ENCODE measurements at regions not wholly inside any gene's neighbourhood (a gene's known extent, or its start where the extent isn't known, plus 50 kb on each side); places are given as distances from the start of the nearest gene placed in this dataset.
"Not testable (repeated sequence)": the region's sequence is repeated elsewhere in the genome, so short reads cannot be mapped to it uniquely, and the experiment has no call there.

DNA sequence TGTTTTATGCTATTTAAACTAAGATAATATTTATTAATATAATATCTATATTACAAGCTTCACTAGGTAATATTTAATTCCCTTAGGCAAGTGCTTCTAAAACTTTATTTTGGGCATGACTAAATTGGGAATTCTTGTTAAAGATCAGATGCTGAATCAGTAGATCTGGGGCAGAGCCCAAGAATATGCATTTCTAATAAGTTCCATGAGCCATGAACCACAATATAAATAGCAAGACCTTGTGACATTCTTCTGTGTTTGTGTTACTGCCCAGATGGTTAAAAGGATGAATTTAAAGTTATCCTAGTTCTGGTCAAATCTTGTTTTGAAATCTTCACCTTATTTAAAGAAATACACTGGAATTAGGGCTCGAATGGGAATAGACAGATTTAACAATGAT is 258.4 kb upstream of the CACNA2D1 start:
- DNase-seq = no peak

DNA sequence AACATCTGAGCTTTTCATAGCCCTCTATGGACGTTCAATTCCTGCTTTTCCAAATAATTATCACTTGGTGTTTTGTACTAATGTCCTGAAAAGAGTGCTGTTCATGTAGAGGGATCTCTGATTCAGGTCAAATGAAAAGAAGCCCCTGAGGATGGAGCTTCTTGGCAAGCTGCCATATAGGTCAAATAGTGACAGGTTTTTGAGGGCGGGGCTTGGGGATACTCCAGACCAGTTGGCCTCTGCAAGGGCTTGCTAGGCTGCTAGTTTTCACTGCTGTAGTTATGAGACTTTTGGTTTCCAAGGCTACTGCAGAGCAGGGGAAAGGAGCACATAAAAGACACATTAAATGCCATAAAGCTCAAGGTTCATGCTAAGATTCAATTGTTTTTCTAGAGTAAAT is 257.2 kb upstream of the CACNA2D1 start:
- DNase-seq = no peak

DNA sequence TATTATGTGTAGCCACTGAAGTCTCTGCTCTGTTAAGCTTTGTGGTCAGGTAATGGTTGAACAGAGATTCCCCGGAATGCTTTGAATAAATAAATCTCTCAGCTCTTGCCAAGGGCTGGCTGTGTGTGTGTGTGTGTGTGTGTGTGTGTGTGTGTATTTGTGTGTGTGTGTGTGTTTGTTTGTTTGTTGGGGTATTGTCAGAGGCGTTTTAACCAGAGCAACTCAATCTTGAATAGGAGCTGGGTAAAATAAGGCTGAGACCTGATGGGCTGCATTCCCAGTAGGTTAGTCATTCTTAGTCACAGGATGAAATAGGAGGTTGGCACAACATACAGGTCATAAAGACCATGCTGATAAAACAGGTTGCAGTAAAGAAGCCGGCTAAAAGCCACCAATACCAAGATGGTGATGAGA is 256.2 kb upstream of the CACNA2D1 start:
- DNase-seq = no peak

GRCh38 chr7:82697897-82698296 is 254.3 kb upstream of the CACNA2D1 start:
- DNase-seq = no peak

- no peak for DNase-seq
These were observed 253.1 kb upstream of the CACNA2D1 start for GRCh38 chr7:82696631-82697030.

- DNase-seq = no peak
These were observed 250.4 kb upstream of the CACNA2D1 start for GRCh38 chr7:82694022-82694421.

- no peak for DNase-seq
These were observed 247.4 kb upstream of the CACNA2D1 start for GRCh38 chr7:82690929-82691328.

- DNase-seq = no peak
These were observed 241.6 kb upstream of the CACNA2D1 start for GRCh38 chr7:82685214-82685613.

DNA sequence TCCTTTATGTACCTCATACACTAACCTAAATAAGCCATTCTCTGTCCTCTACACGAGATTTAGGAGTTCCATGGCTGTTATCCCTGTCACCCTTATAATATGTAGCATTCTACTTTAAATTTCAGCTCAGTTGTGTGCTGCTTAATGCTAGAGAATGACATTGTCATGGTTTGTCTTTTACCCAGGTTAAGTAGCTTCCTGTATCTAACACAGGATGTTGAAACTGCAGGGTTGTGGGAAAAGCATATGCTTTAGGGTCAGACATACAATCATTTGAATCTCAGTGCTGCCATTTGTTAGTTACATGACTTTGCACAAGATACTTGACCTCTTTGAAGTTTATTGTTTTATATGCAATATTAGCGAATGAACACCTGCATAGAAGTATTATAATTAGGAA is 235.1 kb upstream of the CACNA2D1 start:
- peak; percentile 32 for DNase-seq

DNA sequence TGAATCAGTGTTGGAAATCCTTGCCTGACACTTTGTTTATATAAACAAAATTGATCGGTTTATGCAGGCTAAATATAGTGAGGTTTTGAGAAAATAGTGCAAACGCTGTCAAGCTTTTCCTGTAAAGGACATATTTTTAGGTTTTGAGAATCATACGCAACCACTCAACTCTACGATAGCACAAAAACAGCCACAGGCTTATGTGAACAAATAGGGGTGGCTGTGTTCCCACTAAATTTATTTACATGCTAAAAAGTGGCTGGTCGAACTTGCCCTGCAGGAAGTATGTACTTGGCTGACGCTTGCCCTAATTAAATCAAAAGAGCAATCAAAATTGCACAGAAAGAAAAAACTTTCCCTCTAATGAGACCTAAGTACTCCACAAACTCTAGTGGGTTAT is 234.7 kb upstream of the CACNA2D1 start:
- no peak for DNase-seq

DNA sequence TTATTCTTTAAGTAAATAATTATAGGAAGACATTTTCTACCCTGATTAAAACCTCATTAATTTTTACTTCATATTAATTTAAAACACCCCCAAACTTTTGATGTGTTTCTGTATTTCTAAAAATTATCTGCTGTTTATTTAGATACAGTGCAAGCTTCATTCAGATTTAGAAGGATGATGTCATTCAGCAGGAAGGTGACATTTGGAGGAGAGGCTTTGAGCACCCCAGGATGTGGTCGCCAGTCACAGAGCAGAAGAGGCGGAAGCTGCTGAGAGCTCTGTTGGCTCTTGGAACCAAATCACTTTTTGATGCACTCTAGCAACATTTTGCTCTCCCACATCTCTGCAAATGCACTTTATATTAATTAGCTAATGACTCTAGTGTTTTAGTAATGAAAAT is 233.9 kb upstream of the CACNA2D1 start:
- peak; percentile 20 for DNase-seq

DNA sequence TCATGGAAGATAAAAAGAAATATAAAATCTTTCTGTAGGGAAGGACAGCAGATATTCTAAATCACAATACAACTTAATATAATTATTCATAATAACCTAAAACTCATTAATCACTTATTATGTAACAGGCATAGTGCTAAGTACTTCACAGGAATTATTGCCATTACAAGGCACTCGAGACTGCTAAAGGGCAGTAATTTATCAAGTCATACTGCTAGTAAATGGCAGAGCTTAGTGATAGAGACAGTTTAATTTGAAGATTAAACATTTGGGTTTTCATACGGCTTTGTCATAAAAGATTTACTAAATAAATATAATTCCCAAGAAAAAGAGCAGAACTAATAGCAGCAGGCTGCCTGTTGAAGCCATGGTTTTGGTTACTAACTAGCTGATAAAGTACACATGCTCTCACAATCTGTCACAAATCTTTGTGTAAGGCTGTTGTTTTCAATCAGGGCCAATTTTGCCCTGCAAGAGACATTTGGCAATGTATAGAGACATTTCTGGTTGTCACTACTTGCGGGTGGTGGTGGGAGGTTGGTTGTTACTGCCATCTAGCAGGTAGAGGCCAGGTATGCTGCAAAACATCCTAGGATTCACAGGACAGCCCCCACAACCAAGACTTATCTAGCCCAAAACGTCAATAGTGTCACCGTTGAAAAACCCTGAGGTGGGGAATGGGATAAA is 233.3 kb upstream of the CACNA2D1 start:
- DNase-seq = no peak

GRCh38 chr7:82675396-82675795 is 231.8 kb upstream of the CACNA2D1 start:
- DNase-seq = no peak

GRCh38 chr7:82674268-82674667 is 230.7 kb upstream of the CACNA2D1 start:
- no peak for DNase-seq

GRCh38 chr7:82672078-82672477 is 228.5 kb upstream of the CACNA2D1 start:
- no peak for DNase-seq

GRCh38 chr7:82669141-82669540 is 225.6 kb upstream of the CACNA2D1 start:
- no peak for DNase-seq

GRCh38 chr7:82668676-82669075 is 225.1 kb upstream of the CACNA2D1 start:
- DNase-seq = no peak

DNA sequence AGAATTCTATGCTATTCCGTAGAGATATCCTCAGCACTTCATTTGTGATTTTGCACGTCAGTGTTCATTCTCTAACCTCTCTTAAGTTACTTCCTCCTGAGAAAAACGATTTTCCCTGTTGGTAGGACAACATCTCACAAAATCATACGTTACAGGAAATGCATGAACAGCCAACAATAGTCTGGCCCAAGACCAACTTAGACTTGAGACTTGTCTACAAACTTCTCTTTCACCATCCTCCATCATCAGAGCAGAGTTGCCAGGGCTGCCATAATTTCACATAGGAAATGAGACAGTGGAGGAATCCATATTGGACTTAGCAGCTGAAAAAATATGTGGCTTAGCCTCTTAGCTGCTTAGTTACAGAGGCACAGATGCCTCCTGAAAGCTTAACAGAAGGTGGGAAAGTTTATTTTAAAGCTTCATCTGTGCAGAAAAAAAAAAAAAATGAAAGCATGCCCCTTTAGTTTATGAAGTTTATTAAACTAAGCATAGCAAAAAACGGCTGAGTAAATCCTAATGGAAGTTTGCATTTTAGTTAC is 222.5 kb upstream of the CACNA2D1 start:
- DNase-seq = no peak

GRCh38 chr7:82655965-82656364 is 212.4 kb upstream of the CACNA2D1 start:
- no peak for DNase-seq

DNA sequence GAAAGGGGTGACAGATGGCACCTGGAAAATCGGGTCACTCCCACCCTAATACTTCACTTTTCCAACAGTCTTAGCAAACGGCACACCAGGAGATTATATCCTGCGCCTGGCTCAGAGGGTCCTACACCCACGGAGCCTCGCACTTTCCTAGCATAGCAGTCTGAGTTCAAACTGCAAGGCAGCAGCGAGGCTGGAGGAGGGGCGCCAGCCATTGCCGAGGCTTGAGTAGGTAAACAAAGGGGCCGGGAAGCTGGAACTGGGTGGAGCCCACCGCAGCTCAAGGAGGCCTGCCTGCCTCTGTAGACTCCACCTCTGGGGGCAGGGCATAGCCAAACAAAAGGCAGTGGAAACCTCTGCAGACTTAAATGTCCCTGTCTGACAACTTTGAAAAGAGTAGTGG is 206.5 kb upstream of the CACNA2D1 start:
- DNase-seq = not testable (repeated sequence)

DNA sequence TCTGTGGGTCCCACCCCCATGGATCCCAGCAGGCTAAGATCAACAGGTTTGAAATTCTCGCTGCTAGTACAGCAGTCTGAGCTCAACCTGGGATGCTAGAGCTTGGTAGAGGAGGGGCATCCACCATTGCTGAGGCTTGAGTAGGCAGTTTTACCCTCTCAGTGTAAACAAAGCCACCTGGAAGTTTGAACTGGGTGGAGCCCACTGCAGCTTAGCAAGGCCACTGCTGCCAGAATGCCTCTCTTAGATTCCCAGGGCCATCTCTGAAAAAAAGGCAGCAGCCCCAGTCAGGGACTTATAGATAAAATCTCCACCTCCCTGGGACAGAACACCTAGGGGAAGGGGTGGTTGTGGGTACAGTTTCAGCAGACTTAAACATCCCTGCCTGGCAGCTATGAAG is 190.0 kb upstream of the CACNA2D1 start:
- no peak for DNase-seq

DNA sequence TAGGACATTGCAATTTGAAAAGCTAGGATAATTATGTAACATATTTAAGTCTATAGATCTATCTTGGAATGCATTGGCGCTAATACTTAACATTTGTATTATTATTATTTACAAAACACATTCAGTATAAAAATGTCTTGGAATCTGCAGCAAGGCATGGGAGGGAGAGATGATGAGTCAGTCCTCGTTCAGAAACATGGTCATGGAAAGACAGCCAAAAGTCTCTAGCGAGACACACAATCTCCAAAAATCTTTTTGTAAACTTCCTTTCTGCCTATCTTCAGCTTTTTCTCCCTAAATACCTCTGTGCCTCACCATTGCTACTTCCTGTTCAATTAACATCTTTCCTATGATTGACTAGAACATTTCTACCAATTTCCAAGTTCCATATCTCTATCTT is 188.4 kb upstream of the CACNA2D1 start:
- no peak for DNase-seq

GRCh38 chr7:82629583-82629982 is 186.0 kb upstream of the CACNA2D1 start:
- no peak for DNase-seq

- no peak for DNase-seq
These were observed 181.8 kb upstream of the CACNA2D1 start for GRCh38 chr7:82625377-82625776.

DNA sequence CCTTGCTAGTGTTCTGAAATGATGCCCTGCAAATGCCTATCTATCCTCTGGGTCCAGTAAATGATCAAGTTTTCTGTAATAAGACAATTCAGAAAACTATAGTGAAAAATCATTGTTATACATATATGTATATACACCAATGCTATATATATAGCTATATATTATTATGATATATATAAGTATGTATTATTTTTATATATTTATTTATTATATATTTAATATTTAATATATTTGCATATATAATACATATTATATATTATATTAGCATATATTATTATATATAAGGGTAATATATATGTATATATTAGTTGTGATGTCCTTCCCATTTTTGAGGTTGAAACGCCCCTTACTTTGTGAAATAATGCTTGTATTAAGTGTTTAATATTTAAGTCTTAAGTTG is 181.4 kb upstream of the CACNA2D1 start:
- no peak for DNase-seq
